Mesenchymal stem cell (in vitro differentiated cells and primary cell): ENCODE measurements at regions not wholly inside any gene's neighbourhood (a gene's known extent, or its start where the extent isn't known, plus 50 kb on each side); places are given as distances from the start of the nearest gene placed in this dataset.

Experiments
- DNase-seq: peaks from one replicate; pipeline ENCODE4 v3.0.0-alpha.2; 2013
- H2AFZ ChIP-seq: one replicate; pipeline ENCODE4 v1.6.1; 2013; ENCODE audit warnings: low read depth, mild to moderate bottlenecking, control low read depth, inconsistent platforms, low read length, moderate library complexity
- H2AK5ac ChIP-seq: 2 replicates; pipeline ENCODE4 v1.6.1; 2013; ENCODE audit warnings: low read length, moderate library complexity, mild to moderate bottlenecking, inconsistent platforms; ENCODE audit not compliant: severe bottlenecking
- H2BK120ac ChIP-seq: one replicate; pipeline ENCODE4 v1.6.1; 2013; ENCODE audit warnings: low read depth, mild to moderate bottlenecking, inconsistent platforms, low read length, moderate library complexity
- H2BK12ac ChIP-seq, 2 experiments: one replicate each; pipeline ENCODE4 v1.6.1; 2013; ENCODE audit warnings: inconsistent platforms in 2 of 2, low read length in 2 of 2, mild to moderate bottlenecking in 2 of 2, moderate library complexity in 2 of 2, control low read depth in 1 of 2
- H2BK15ac ChIP-seq: one replicate; pipeline ENCODE4 v1.6.1; 2013; ENCODE audit warnings: mild to moderate bottlenecking, low read depth, inconsistent platforms; ENCODE audit not compliant: poor library complexity, severe bottlenecking
- H2BK5ac ChIP-seq: 2 replicates; pipeline ENCODE4 v1.6.1; 2013; ENCODE audit warnings: low read depth, mild to moderate bottlenecking, low read length, control low read depth, inconsistent platforms; ENCODE audit not compliant: poor library complexity, severe bottlenecking
- H3K14ac ChIP-seq, 2 experiments: one replicate each; pipeline ENCODE4 v1.6.1; 2013; ENCODE audit warnings: inconsistent platforms in 2 of 2, low read length in 2 of 2, control low read depth in 1 of 2, mild to moderate bottlenecking in 1 of 2, moderate library complexity in 1 of 2
- H3K18ac ChIP-seq, 2 experiments: one replicate each; pipeline ENCODE4 v1.6.1; 2013; ENCODE audit warnings: inconsistent platforms in 2 of 2, low read length in 2 of 2, control low read depth in 1 of 2, low read depth in 1 of 2, mild to moderate bottlenecking in 1 of 2
- H3K23ac ChIP-seq, 2 experiments: one replicate each; pipeline ENCODE4 v1.6.1; 2013; ENCODE audit warnings: inconsistent platforms in 2 of 2, low read length in 2 of 2, mild to moderate bottlenecking in 2 of 2, moderate library complexity in 2 of 2, control low read depth in 1 of 2
- H3K27ac ChIP-seq: 2 replicates; pipeline ENCODE4 v1.5.1; 2013; ENCODE audit warnings: mild to moderate bottlenecking, moderate library complexity, low read length, control low read depth, inconsistent platforms; ENCODE audit not compliant: poor library complexity, severe bottlenecking
- H3K27me3 ChIP-seq, 2 experiments: 2 replicates each; pipeline versions ENCODE4 v1.6.1 to v1.7.0; 2013; ENCODE audit warnings: low read length in 2 of 2, mild to moderate bottlenecking in 2 of 2, moderate library complexity in 2 of 2, control low read depth in 1 of 2, inconsistent platforms in 1 of 2; ENCODE audit not compliant: control insufficient read depth in 1 of 2, insufficient read depth in 1 of 2
- H3K36me3 ChIP-seq, 2 experiments: 2 replicates each; pipeline versions ENCODE4 v1.6.1 to v1.7.0; 2013; ENCODE audit warnings: low read length in 2 of 2, control low read depth in 1 of 2, inconsistent platforms in 1 of 2, low read depth in 1 of 2, mild to moderate bottlenecking in 1 of 2; ENCODE audit not compliant: insufficient read depth in 2 of 2, control insufficient read depth in 1 of 2
- H3K4ac ChIP-seq, 2 experiments: one replicate each; pipeline ENCODE4 v1.6.1; 2013; ENCODE audit warnings: inconsistent platforms in 2 of 2, low read length in 2 of 2, mild to moderate bottlenecking in 2 of 2, moderate library complexity in 2 of 2, control low read depth in 1 of 2, low read depth in 1 of 2
- H3K4me1 ChIP-seq: 2 replicates; pipeline ENCODE4 v1.6.1; 2013; ENCODE audit warnings: low read depth, low read length, control low read depth; ENCODE audit not compliant: control insufficient read depth, insufficient read depth
- H3K4me2 ChIP-seq: 2 replicates; pipeline ENCODE4 v1.6.1; 2013; ENCODE audit warnings: low read length, mild to moderate bottlenecking, inconsistent platforms; ENCODE audit not compliant: poor library complexity, severe bottlenecking
- H3K4me3 ChIP-seq, 2 experiments: 2 replicates each; pipeline versions ENCODE4 v1.5.1 to v1.7.0; 2013; ENCODE audit warnings: low read length in 2 of 2, mild to moderate bottlenecking in 2 of 2, control low read depth in 1 of 2, low read depth in 1 of 2; ENCODE audit not compliant: insufficient read depth in 1 of 2
- H3K79me1 ChIP-seq: replicated peaks from 2 replicates; pipeline ENCODE4 v1.6.1; 2013; ENCODE audit warnings: mild to moderate bottlenecking, control low read depth, low read length, inconsistent platforms; ENCODE audit not compliant: poor library complexity, severe bottlenecking
- H3K9ac ChIP-seq: 2 replicates; pipeline ENCODE4 v1.7.0; 2013; ENCODE audit warnings: mild to moderate bottlenecking, low read length, moderate library complexity
- H3K9me3 ChIP-seq: 2 replicates; pipeline ENCODE4 v1.7.0; 2013; ENCODE audit warnings: mild to moderate bottlenecking, low read length; ENCODE audit not compliant: control insufficient read depth
- H4K8ac ChIP-seq: one replicate; pipeline ENCODE4 v1.6.1; 2013; ENCODE audit warnings: inconsistent platforms, mild to moderate bottlenecking, low read length, moderate library complexity
- H4K91ac ChIP-seq: one replicate; pipeline ENCODE4 v1.6.1; 2013; ENCODE audit warnings: mild to moderate bottlenecking, low read length, inconsistent platforms
- WGBS: methylation state at CpG from one replicate; pipeline ENCODE4 v1.1.7; 2013; ENCODE audit warnings: mixed read lengths; 5-methylcytosine and 5-hydroxymethylcytosine counted together

DNA sequence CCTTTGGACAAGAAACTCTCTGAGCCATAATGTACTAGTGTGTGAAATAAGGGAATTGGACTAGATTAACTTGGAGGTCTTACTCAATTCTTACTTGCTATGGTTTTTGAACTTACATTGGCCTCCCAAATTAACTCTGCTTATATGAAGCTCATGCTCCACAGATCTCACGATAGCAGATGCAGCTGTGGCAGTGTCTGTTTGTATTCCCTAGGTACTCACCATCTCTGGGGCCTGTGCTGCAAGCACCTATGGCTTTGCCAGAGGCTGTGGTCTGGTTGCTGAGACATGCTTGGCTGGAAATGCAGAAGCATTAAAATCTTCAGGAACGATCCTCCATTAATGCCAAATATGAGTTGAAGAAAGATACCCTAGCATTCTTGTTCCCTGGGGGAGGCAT, 112.8 kb downstream of the MSL3 start:
- Histone ChIP-seq H4K8ac (no peak overlapping the region), H2BK15ac (no peak overlapping the region), H4K91ac (no peak overlapping the region), H3K4me1 (peaks cover 2% of the 10 kb centered on the region), H3K9me3 (no peaks in the 10 kb centered on the region), H3K4me3 (no peak overlapping the region), H3K9ac (no peak overlapping the region), H3K4me2 (no peak overlapping the region), H2AFZ (no peak overlapping the region), H2BK5ac (no peak overlapping the region), H2BK120ac (no peak overlapping the region), H3K36me3 (no peaks in the 10 kb centered on the region), H3K18ac (no peak overlapping the region), H3K79me1 (no peaks in the 10 kb centered on the region), H3K23ac (no peak overlapping the region), H2AK5ac (no peak overlapping the region), H2BK12ac (no peak overlapping the region), H3K4ac (no peak overlapping the region), H3K27ac (no peak overlapping the region), H3K14ac (no peak overlapping the region), H3K27me3 (no peaks in the 10 kb centered on the region)
- DNase-seq, result no peak
- WGBS, result 83% methylated on average over 1 of the region's 2 CpGs

- no peak overlapping the region for H3K4me3 ChIP-seq
- H4K91ac ChIP-seq, result no peak overlapping the region
- H3K18ac ChIP-seq, result no peak overlapping the region
- no peaks in the 10 kb centered on the region for H3K79me1 ChIP-seq
- no peak overlapping the region for H3K27ac ChIP-seq
- no peaks in the 10 kb centered on the region for H3K9me3 ChIP-seq
- H2BK15ac ChIP-seq, result no peak overlapping the region
- no peak overlapping the region for H3K4me2 ChIP-seq
- no peaks in the 10 kb centered on the region for H3K4me1 ChIP-seq
- DNase-seq, result no peak
- no peaks in the 10 kb centered on the region for H3K36me3 ChIP-seq
- no peak overlapping the region for H3K23ac ChIP-seq
- WGBS, result 95% methylated on average over 3 of the region's 4 CpGs
- no peak overlapping the region for H3K14ac ChIP-seq
- H2AFZ ChIP-seq, result no peak overlapping the region
- H2BK5ac ChIP-seq, result no peak overlapping the region
- no peak overlapping the region for H2BK12ac ChIP-seq
- H3K4ac ChIP-seq, result no peak overlapping the region
- no peak overlapping the region for H3K9ac ChIP-seq
- H2BK120ac ChIP-seq, result no peak overlapping the region
- H2AK5ac ChIP-seq, result no peak overlapping the region
- H3K27me3 ChIP-seq, result peaks cover 0 to 6% of the 10 kb centered on the region in 2 experiments
- no peak overlapping the region for H4K8ac ChIP-seq
Measured at GRCh38 chrX:11881485-11882170, 123.6 kb downstream of the MSL3 start.

- H3K4ac ChIP-seq, result no peak overlapping the region
- no peaks in the 10 kb centered on the region for H3K36me3 ChIP-seq
- WGBS, result 0% methylated on average over 1 of the region's 1 CpG
- H4K8ac ChIP-seq, result no peak overlapping the region
- no peak overlapping the region for H2BK5ac ChIP-seq
- no peak for DNase-seq
- H3K18ac ChIP-seq, result no peak overlapping the region
- H2BK120ac ChIP-seq, result no peak overlapping the region
- no peak overlapping the region for H4K91ac ChIP-seq
- H2BK12ac ChIP-seq, result no peak overlapping the region
- H2AK5ac ChIP-seq, result no peak overlapping the region
- no peak overlapping the region for H3K23ac ChIP-seq
- H2AFZ ChIP-seq, result no peak overlapping the region
- H3K27me3 ChIP-seq, result no peaks in the 10 kb centered on the region
- H3K27ac ChIP-seq, result no peak overlapping the region
- no peaks in the 10 kb centered on the region for H3K79me1 ChIP-seq
- no peaks in the 10 kb centered on the region for H3K4me1 ChIP-seq
- no peak overlapping the region for H3K14ac ChIP-seq
- peaks cover 8% of the 10 kb centered on the region for H3K9me3 ChIP-seq
- H3K4me2 ChIP-seq, result no peak overlapping the region
- H2BK15ac ChIP-seq, result no peak overlapping the region
- no peak overlapping the region for H3K4me3 ChIP-seq
- H3K9ac ChIP-seq, result no peak overlapping the region
Measured at GRCh38 chrX:11886745-11887144, 128.7 kb downstream of the MSL3 start.

DNA sequence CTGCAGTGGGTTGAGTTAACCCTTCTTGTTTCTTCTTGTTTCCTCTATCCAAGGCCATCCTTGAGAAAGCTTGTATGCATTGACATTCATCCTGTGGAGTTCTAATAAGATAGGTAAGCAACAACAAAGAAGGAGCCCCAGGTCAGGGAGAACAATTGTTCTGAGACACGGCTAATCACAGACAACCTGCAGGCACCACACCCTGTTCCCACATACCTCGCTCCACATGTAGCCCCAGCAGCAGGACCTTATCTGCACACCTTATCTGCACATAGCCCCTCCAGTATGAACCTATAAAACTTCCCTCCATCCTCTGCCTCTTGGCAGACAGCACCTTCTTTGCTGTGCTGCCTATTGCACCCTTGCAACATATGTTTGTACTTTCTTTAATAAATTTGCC, 129.1 kb downstream of the MSL3 start:
- Histone ChIP-seq H4K8ac (no peak overlapping the region), H3K27ac (no peak overlapping the region), H3K9ac (no peak overlapping the region), H3K4me2 (no peak overlapping the region), H3K4me1 (no peaks in the 10 kb centered on the region), H3K9me3 (peaks cover 8% of the 10 kb centered on the region), H3K14ac (no peak overlapping the region), H2BK12ac (no peak overlapping the region), H3K23ac (no peak overlapping the region), H3K79me1 (no peaks in the 10 kb centered on the region), H2BK120ac (no peak overlapping the region), H4K91ac (no peak overlapping the region), H3K4ac (no peak overlapping the region), H3K36me3 (no peaks in the 10 kb centered on the region), H2AK5ac (no peak overlapping the region), H2AFZ (no peak overlapping the region), H3K18ac (no peak overlapping the region), H3K27me3 (no peaks in the 10 kb centered on the region), H2BK15ac (no peak overlapping the region), H2BK5ac (no peak overlapping the region), H3K4me3 (no peak overlapping the region)
- whole genome bisulfite sequencing, result 82% methylated on average over 2 of the region's 2 CpGs
- DNase-seq, result no peak
